Bone marrow (tissue), 2 donors: ENCODE measurements at regions not wholly inside any gene's neighbourhood (a gene's known extent, or its start where the extent isn't known, plus 50 kb on each side); places are given as distances from the start of the nearest gene placed in this dataset.
A peak's percentile ranks its signal among the peaks of the same experiment; 100 is the strongest.
"Not testable (repeated sequence)": the region's sequence is repeated elsewhere in the genome, so short reads cannot be mapped to it uniquely, and the experiment has no call there.

ENCODE experiments used
- DNase-seq, 2 donors: peaks; one replicate each; lab custom pipeline; 2025; lab: John Stamatoyannopoulos, UW

GRCh38 chr5:89072842-89073672 is 190.1 kb upstream of the MEF2C start:
- peak in 1 of 2 donors; percentile 52 for DNase-seq

GRCh38 chr5:89071941-89072331 is 189.0 kb upstream of the MEF2C start:
- no peak for DNase-seq

DNA sequence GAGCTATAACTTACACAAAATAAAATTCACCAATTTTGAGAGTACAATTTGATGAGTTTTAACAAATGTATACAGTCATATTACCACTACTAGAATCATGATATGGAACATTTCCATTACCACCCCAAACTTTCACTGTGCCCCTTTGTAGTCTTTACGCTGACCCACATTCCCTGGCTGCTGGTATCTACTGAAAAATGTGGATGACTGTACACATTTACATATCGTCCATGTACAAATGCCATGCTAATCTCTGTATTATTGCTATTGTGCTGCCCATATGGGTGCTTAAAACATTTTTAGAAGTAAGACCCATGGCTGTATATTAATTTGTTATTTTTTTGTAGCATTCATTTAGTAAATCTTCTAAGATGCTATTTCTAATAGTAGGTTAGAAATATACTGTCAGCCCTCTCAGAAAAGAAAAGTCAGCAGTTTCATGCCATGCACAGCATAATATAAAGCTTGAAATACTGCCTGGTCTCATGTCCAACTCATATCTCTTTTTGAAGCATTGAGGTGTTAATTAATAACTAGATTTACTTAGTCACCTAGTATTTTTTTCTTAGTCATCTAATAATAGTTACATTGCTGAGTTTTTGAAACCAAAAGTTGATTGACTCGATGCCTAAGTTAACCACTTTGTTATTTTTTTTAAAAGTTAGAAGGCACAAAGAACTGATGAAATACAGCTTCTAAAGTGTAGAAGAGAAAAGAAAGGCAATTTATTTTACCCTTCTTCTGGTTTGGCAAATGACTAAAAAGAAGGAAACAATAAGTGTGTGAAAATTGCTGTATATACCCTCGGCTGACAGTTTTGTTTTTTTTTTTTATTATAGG is 188.3 kb upstream of the MEF2C start:
- DNase-seq = no peak

DNA sequence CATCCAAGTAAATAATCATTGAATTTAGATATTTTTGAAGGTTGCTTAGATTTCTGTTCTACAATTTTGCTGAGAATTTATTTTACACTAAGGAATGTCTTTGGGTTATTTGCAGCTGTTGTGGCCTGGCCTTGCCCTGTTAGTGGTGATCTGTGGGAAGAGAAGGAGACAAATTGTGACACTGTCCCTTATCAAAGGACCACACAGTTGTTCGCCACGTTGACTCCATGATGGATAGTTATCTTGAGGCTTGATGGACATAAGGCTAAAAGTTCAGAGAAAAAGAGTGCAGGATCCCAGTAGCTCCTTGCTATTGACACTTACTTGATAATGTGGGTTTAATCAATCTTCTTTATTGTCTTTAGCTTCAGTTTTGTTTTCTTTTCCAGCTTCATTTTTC is 186.6 kb upstream of the MEF2C start:
- DNase-seq = no peak

GRCh38 chr5:89067362-89067761 is 184.4 kb upstream of the MEF2C start:
- DNase-seq = no peak

DNA sequence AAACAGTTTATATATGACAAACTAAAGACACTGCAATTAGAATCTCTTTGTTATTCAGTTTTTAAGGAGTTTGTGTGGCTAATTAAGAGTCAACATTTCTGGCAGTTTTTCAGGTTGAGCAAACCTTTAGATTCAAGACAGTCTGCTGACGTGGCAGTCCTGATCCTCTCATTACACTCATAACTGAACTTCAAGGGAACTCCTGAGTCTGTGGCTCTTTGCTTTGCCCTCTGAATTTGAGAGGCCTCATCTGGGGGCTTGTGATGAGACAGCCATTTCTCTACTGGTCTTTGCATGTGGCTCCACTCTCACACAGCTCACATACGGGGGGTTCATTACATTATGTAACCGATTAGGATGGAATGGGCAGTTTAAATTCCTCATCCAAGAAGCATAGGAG is 182.9 kb upstream of the MEF2C start:
- no peak for DNase-seq

DNA sequence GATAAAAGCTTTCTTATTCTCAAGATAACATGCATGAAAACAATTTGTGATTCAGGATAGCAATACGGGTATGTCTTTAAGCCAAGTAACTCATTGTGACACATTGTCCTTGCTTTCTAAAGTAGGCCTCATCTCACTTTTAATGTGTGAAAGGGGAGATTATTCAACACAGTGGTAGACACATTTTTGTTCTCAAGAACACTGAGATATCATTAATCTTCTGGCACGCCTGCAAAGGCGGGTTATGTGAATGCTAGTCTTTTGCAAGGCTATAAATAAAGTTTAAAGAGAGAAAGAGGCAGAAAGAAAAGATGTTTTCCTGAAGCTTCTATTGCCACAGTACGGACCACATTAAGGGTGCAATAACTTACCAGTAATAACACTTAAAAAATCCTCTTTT is 181.8 kb upstream of the MEF2C start:
- no peak for DNase-seq

GRCh38 chr5:89064054-89064453 is 181.1 kb upstream of the MEF2C start:
- no peak for DNase-seq

GRCh38 chr5:89060768-89061167 is 177.8 kb upstream of the MEF2C start:
- no peak for DNase-seq

GRCh38 chr5:89059274-89059673 is 176.3 kb upstream of the MEF2C start:
- no peak for DNase-seq

DNA sequence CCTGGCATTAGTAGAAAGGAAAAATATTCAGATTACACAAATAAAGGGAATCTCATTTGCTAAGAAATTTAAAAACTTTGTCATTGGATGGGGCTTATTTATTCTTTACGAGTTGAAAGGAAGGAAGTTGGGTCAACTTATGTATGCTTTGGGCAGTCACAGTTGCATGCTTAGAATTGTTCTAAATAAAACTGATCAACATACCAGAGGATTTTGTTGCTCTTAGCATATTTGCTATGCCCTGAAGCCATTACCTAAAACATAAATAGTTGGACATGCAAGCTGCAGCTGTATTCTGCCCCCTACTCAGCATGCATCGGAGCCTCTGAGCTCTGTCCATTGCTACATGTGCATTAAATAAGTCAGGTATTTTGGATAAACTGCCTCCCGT is 172.7 kb upstream of the MEF2C start:
- DNase-seq = no peak

GRCh38 chr5:89055015-89055694 is 172.2 kb upstream of the MEF2C start:
- no peak for DNase-seq

DNA sequence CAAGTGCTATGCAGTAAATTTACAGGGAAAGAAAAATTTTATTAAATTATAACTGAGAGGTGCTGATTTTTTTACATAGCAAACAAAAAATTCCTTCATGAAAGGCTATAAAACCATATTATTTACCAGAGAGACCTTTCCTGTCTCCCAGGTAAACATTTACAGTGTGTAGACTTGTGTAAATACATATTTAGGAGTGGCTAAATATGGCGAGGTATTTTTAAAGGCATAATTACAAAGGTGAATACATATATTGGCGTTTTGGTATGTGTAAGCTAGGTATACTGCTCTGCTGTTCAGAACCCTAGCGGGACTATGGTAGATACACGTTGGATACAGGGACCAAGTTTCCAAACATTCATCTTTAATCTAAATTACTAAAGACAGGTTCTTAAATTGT is 170.6 kb upstream of the MEF2C start:
- no peak for DNase-seq

- not testable (repeated sequence) for DNase-seq
These were observed 167.1 kb upstream of the MEF2C start for GRCh38 chr5:89050062-89050461.

DNA sequence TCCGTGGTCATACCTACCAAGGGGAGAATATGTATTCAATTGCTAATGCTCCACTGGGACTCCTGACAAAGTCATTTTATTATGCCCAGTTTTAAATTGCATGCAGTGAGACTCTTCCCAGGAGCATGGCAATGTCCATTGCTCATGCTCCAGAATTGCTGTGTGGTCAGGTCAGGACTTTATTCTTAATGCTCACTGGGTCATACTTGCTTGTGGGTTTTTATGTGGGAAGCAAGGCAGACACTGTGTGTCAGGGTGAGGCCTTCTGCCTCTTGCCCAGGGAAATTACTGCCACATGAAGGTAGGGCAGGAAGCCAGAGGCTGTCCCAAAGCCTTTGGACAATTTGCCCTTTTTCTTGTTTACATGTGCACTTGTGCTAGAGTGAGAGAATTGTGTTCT is 164.6 kb upstream of the MEF2C start:
- no peak for DNase-seq

DNA sequence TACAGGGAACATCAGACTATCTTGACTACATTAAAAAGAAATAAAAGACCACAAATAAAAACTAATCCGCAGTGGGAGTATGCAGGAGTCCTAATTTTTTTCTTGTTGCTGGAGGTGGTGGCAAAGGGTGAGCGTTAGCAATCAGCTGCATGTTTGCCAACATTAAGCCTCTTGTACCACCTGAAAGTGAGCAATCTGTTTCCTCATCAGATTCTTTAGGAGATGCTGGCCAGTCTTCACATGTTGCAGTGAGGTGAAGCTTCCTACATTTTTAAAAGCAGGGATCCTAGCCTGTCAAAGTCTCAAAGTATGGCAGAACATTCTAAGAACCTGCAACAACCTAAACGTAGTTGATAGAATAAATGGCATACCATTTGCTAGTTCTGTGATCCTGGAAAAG is 162.2 kb upstream of the MEF2C start:
- DNase-seq = no peak

DNA sequence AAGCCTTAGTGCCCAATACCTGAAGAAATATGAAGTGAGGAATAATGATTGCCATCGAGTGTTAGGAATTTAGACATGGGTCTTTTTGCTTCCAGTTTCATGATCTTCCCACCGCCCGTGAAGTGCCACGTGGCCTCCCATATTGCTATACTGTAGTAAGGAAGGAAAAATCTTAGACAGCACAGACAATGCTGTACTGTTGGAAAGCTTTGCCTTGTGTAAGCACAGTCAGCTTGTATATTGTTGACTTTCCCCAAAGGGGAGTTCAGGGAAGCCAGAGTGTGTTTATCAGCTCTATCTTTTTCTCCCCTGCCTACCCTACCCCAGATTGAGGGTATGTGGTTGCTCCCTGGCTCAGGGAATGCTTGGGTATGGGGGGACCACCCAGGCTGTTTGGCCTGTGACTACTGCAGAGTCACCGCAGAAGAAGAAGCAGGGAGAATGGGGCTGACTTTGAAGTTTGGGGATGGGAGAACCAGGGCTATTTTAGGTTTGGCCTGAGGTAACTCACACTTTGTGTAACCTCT is 161.8 kb upstream of the MEF2C start:
- no peak for DNase-seq

DNA sequence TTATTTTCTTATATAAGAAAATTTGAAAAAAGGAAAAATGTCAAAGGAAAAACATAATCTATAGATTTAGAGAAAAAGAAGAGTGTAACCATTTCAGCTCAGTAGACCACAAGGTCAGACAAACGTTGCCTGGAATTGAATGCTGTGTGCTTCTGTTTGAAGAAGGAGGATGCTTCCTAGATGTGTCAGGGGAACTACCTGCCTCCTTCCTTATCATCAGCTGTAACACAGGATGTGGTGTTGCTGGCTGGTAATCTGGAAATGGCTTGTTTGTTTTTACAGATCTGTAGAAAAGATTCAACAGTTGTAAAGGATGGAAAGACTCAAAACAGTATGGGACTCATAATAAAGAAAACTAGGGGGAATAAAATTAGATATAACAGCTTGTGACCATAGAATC is 160.7 kb upstream of the MEF2C start:
- DNase-seq = peak in 1 of 2 donors; percentile 54

- DNase-seq = no peak
These were observed 159.8 kb upstream of the MEF2C start for GRCh38 chr5:89042746-89043145.

GRCh38 chr5:89041976-89042375 is 159.0 kb upstream of the MEF2C start:
- DNase-seq = no peak

GRCh38 chr5:89041249-89041779 is 158.3 kb upstream of the MEF2C start:
- DNase-seq = no peak
